AG04450 (cell line): ENCODE measurements at regions not wholly inside any gene's neighbourhood (a gene's known extent, or its start where the extent isn't known, plus 50 kb on each side); places are given as distances from the start of the nearest gene placed in this dataset.

ENCODE experiments used
- CTCF ChIA-PET: fragments of 300-600, 350-600 bp; formaldehyde crosslinking; extraction: SDS; loops from one replicate; lab custom pipeline; 2022; ENCODE audit warnings: antibody characterized with exemption, inconsistent platforms; lab: Charles Lee
- POLR2A ChIA-PET: fragments of 350-600 bp; formaldehyde crosslinking; extraction: SDS; loops from one replicate; lab custom pipeline; 2021; ENCODE audit warnings: antibody characterized with exemption, inconsistent platforms; lab: Yijun Ruan, JAX
- DNase-seq: peaks from one replicate; pipeline ENCODE4 v3.0.0-alpha.2; 2011; ENCODE audit warnings: low read depth, low spot score
- H3K27ac ChIP-seq: one replicate; pipeline ENCODE4 v1.5.1; 2012; ENCODE audit warnings: low read depth, low read length, control low read depth
- H3K27me3 ChIP-seq: one replicate; pipeline ENCODE4 v1.6.0; 2012; ENCODE audit warnings: low read length; ENCODE audit not compliant: control insufficient read depth, insufficient read depth
- H3K4me3 ChIP-seq: 2 replicates; pipeline ENCODE4 v1.5.1; 2011; ENCODE audit warnings: mild to moderate bottlenecking, low read depth, low read length, control low read depth
- H3K9me3 ChIP-seq: 2 replicates; pipeline ENCODE4 v1.5.1; 2012; ENCODE audit warnings: low read length; ENCODE audit not compliant: control insufficient read depth, insufficient read depth
- TF ChIP-seq, protein P1 (sequence below): IDR thresholded peaks from 2 replicates; pipeline ENCODE4 v1.5.1; 2011; ENCODE audit warnings: low read depth, low read length, control low read depth, inconsistent platforms

DNA sequence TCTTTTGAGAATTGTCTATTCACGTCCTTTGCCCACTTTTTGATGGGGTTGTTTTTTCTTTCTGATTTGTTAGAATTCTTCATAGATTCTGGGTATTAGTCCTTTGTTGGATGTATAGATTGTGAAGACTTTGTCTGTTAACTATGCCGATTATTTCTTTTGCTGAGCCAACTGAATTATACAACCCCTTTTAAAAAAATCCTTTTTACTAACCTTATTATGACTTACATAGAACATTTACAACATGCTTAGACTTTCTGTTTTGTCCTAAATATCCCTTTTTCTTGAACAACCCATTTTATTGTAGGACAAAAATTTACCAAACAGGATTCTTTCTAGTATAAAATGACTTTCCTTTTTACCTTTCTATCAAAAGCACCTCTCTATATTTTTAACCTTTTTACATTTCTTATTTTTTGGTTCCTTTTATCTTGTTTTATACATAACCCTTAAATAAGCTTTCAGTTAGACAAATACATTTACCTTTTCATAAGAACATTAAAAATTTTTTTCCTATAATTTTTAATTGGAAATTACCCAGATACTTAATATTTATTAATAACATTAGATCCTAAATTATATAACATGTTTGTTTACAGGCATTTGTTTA is 70.4 kb upstream of the TTLL7 start:
- ChIA-PET CTCF (no interaction called here), POLR2A (no interaction called here)
- no peak for DNase-seq
- no peak overlapping the region for H3K4me3 ChIP-seq
- H3K9me3 ChIP-seq, result peaks cover 6% of the 10 kb centered on the region; the same call in 1 of the 2 replicates
- TF ChIP-seq, protein P1, sequence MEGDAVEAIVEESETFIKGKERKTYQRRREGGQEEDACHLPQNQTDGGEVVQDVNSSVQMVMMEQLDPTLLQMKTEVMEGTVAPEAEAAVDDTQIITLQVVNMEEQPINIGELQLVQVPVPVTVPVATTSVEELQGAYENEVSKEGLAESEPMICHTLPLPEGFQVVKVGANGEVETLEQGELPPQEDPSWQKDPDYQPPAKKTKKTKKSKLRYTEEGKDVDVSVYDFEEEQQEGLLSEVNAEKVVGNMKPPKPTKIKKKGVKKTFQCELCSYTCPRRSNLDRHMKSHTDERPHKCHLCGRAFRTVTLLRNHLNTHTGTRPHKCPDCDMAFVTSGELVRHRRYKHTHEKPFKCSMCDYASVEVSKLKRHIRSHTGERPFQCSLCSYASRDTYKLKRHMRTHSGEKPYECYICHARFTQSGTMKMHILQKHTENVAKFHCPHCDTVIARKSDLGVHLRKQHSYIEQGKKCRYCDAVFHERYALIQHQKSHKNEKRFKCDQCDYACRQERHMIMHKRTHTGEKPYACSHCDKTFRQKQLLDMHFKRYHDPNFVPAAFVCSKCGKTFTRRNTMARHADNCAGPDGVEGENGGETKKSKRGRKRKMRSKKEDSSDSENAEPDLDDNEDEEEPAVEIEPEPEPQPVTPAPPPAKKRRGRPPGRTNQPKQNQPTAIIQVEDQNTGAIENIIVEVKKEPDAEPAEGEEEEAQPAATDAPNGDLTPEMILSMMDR, result no peak
- no peak overlapping the region for H3K27ac ChIP-seq
- no peaks in the 10 kb centered on the region for H3K27me3 ChIP-seq

DNA sequence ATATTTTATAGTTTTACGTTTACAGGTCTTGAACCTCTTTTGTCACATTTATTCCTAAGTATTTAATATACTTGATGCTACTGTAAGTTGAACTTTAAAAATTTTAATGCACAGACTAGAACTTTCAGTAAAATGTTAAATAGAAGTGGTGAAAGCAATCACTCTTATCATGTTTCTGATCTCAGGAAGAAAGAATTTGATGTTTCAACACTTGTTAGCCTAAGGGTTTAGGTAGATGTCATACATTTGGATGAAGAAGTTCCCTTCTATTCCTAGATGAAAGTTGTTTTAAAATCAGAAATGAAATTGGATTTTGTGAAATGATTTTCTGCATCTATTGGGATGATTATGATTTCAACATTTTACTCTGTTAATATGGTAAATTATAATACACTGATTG is 63.6 kb upstream of the TTLL7 start:
- no peaks in the 10 kb centered on the region for H3K9me3 ChIP-seq
- ChIA-PET CTCF (no interaction called here), POLR2A (no interaction called here)
- no peaks in the 10 kb centered on the region for H3K27me3 ChIP-seq
- no peak overlapping the region for H3K4me3 ChIP-seq
- H3K27ac ChIP-seq, result no peak overlapping the region
- DNase-seq, result no peak
- TF ChIP-seq, protein P1, result no peak

DNA sequence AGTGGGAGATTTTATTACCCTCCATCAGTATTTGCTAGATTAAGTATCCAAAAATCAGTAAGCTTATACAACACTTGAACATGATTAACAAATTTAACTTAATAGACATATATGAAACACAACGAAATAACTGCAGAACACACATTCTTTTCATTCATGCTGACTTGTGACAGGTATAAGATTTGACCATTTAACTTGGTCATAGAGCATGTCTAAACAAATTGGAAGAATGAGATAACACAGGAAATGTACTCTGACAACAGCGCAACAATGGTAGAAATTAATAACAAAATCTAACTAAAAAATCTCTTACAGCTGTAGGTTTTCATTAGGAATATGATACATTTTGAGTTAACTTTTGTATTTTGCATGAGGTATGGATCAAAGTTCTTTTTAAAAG is 62.4 kb upstream of the TTLL7 start:
- TF ChIP-seq, protein P1, result no peak
- Histone ChIP-seq H3K9me3 (no peaks in the 10 kb centered on the region), H3K27me3 (no peaks in the 10 kb centered on the region), H3K27ac (no peak overlapping the region), H3K4me3 (no peak overlapping the region)
- ChIA-PET CTCF (no interaction called here), POLR2A (no interaction called here)
- no peak for DNase-seq

DNA sequence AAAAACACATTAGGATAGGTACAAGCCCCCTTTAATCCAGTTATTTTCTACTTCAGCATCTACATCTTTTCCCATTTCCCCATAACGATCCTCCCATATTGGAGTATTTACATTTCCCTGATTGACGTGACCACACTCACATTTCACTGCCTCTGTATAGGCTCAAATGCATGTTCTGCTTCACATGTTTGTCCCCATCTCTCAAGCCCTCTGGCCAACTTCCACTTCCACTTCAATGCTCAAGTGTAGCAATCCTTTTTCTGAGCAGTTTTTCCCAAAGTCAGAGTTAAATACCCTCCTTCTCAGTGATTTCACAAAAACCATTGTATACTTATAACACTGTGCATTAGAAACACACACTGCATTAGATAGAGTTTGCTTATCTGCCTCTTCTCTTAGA is 61.8 kb upstream of the TTLL7 start:
- ChIA-PET POLR2A (no interaction called here), CTCF (interaction anchor here (1.1 to 1.5 kb wide), 2 partner anchors 10 to 13 kb away, joined by 4 to 10 read pairs; no protein-coding TSS in a partner anchor)
- Histone ChIP-seq H3K9me3 (no peaks in the 10 kb centered on the region), H3K4me3 (no peak overlapping the region), H3K27ac (no peak overlapping the region), H3K27me3 (no peaks in the 10 kb centered on the region)
- no peak for DNase-seq
- TF ChIP-seq, protein P1, result no peak

DNA sequence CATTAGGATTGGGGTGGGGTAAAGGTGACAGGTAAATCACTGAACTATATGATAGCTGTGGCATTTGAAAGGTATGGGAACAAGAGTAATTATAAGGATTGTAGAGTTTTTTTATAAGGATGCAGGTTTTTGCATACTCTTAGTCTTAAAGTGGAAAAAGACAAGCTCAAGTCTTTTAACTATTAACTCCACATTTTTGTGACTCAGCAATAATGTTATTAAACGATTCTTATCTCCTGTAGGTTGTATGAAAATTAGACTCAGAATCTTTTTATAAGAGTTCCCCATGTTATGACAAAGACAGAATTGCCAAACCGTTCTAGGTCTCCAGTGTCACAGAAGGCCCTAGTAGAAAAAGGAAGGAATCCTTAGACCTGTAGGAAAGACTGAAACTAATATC is 49.9 kb upstream of the TTLL7 start:
- no peak overlapping the region for H3K4me3 ChIP-seq
- H3K9me3 ChIP-seq, result no peaks in the 10 kb centered on the region
- ChIA-PET POLR2A (no interaction called here), CTCF (no interaction called here)
- TF ChIP-seq, protein P1, result no peak
- no peaks in the 10 kb centered on the region for H3K27me3 ChIP-seq
- DNase-seq, result no peak
- H3K27ac ChIP-seq, result no peak overlapping the region
